ENCODE measurements at regions not wholly inside any gene's neighbourhood (a gene's known extent, or its start where the extent isn't known, plus 50 kb on each side); places are given as distances from the start of the nearest gene placed in this dataset.

DNA sequence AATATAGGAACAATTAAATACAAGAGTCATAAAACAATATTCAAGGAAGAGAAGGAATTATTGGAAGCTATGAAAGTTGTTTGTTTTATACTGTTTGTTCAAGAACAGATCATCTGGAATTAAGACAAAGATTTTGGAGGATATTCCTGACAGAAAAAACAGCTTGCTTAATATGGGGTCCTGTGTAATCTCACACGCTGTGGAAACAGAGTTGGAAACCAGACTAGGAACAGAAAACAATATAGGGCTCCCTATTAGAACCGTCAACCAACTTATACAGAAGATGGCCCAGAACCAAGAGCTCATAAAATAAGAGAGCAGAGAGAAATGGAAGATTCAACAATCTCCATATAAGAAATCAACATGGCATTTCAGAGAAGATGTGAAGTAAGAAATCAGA is 156.0 kb downstream of the PCDH18 start:
- TF ChIP-seq, protein P1, sequence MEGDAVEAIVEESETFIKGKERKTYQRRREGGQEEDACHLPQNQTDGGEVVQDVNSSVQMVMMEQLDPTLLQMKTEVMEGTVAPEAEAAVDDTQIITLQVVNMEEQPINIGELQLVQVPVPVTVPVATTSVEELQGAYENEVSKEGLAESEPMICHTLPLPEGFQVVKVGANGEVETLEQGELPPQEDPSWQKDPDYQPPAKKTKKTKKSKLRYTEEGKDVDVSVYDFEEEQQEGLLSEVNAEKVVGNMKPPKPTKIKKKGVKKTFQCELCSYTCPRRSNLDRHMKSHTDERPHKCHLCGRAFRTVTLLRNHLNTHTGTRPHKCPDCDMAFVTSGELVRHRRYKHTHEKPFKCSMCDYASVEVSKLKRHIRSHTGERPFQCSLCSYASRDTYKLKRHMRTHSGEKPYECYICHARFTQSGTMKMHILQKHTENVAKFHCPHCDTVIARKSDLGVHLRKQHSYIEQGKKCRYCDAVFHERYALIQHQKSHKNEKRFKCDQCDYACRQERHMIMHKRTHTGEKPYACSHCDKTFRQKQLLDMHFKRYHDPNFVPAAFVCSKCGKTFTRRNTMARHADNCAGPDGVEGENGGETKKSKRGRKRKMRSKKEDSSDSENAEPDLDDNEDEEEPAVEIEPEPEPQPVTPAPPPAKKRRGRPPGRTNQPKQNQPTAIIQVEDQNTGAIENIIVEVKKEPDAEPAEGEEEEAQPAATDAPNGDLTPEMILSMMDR (IDR thresholded peaks at IDR 0.05 in 2 of 3, conservative IDR thresholded peaks at IDR 0.05 in 1 of 3; ENCODE audit: control insufficient read depth in 2 of 3, extremely low read depth in 1 of 3, insufficient read depth in 1 of 3, low read depth in 3 of 3, low read length in 3 of 3), result no peak
- TF ChIP-seq BRCA1 (IDR thresholded peaks at IDR 0.05; ENCODE audit: low read depth, low read length) (no peak), CEBPB (IDR thresholded peaks at IDR 0.05; ENCODE audit: borderline replicate concordance in 1 of 2, low read depth in 2 of 2, low read length in 2 of 2) (no peak), SRF (IDR thresholded peaks at IDR 0.05; ENCODE audit: low read depth in 2 of 2, low read length in 2 of 2) (no peak)
